Nephron (organoid): ENCODE measurements at regions not wholly inside any gene's neighbourhood (a gene's known extent, or its start where the extent isn't known, plus 50 kb on each side); places are given as distances from the start of the nearest gene placed in this dataset.

Source experiments
- H3K27ac Mint-ChIP-seq, 3 experiments: 2 replicates each; pipeline ENCODE4 v1.8.0; 2020; ENCODE audit warnings: mixed read lengths in 3 of 3, mild to moderate bottlenecking in 2 of 3, moderate library complexity in 1 of 3
- H3K27me3 Mint-ChIP-seq: 2 replicates; pipeline ENCODE4 v1.8.0; 2021; ENCODE audit warnings: low read depth, mild to moderate bottlenecking, moderate library complexity, mixed read lengths
- H3K36me3 Mint-ChIP-seq: 2 replicates; pipeline ENCODE4 v1.8.0; 2020; ENCODE audit warnings: low read depth, mixed read lengths
- H3K4me1 Mint-ChIP-seq: 2 replicates; pipeline ENCODE4 v1.8.0; 2020; ENCODE audit warnings: mixed read lengths
- H3K4me3 Mint-ChIP-seq, 3 experiments: 2 replicates each; pipeline ENCODE4 v1.8.0; 2020; ENCODE audit warnings: mild to moderate bottlenecking in 3 of 3, mixed read lengths in 3 of 3, moderate library complexity in 2 of 3
- H3K9me3 Mint-ChIP-seq: 2 replicates; pipeline ENCODE4 v1.8.0; 2020; ENCODE audit warnings: mixed read lengths
- TF ChIP-seq, protein P1 (sequence below), 3 experiments: fragments of 200-600 bp; sonication (generic); IDR thresholded peaks; one replicate each; pipeline ENCODE4 v1.5.0; 2021; ENCODE audit warnings: antibody characterized with exemption in 3 of 3; ENCODE audit not compliant: unreplicated experiment in 3 of 3

DNA sequence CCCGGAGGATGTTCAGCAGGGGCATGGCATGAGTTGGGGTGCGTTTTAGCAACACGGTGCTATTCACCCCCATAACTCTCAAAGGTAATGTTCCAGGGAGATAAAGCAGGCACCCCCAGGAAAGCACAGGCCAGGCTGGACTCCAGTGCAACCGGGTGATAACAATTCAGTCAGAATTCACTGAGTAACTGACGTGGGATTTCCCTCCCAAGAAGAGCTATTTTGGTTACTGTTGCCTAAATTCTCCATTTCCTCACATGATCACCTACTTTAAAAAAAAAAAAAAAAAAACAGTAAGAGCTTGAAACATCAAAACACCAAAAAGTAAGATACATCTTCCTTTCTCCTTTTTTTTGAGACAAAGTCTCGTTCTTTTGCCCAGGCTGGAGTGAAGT is 137.6 kb upstream of the WWC1 start:
- Mint-ChIP-seq H3K36me3 (no peaks in the 10 kb centered on the region), H3K4me1 (peaks cover 6% of the 10 kb centered on the region), H3K4me3 (no peak overlapping the region), H3K9me3 (no peaks in the 10 kb centered on the region), H3K27me3 (peaks cover 24% of the 10 kb centered on the region), H3K27ac (no peak overlapping the region)
- TF ChIP-seq, protein P1, sequence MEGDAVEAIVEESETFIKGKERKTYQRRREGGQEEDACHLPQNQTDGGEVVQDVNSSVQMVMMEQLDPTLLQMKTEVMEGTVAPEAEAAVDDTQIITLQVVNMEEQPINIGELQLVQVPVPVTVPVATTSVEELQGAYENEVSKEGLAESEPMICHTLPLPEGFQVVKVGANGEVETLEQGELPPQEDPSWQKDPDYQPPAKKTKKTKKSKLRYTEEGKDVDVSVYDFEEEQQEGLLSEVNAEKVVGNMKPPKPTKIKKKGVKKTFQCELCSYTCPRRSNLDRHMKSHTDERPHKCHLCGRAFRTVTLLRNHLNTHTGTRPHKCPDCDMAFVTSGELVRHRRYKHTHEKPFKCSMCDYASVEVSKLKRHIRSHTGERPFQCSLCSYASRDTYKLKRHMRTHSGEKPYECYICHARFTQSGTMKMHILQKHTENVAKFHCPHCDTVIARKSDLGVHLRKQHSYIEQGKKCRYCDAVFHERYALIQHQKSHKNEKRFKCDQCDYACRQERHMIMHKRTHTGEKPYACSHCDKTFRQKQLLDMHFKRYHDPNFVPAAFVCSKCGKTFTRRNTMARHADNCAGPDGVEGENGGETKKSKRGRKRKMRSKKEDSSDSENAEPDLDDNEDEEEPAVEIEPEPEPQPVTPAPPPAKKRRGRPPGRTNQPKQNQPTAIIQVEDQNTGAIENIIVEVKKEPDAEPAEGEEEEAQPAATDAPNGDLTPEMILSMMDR (IDR thresholded peaks at IDR 0.05; ENCODE audit: unreplicated experiment in 3 of 3), result no peak

GRCh38 chr5:168155585-168155984 is 135.9 kb upstream of the WWC1 start:
- Mint-ChIP-seq H3K4me3 (no peak overlapping the region), H3K9me3 (no peaks in the 10 kb centered on the region), H3K27ac (no peak overlapping the region), H3K27me3 (peaks cover 12% of the 10 kb centered on the region), H3K4me1 (peaks cover 11% of the 10 kb centered on the region), H3K36me3 (no peaks in the 10 kb centered on the region)
- TF ChIP-seq, protein P1 (IDR thresholded peaks at IDR 0.05; ENCODE audit: unreplicated experiment in 3 of 3), result no peak

DNA sequence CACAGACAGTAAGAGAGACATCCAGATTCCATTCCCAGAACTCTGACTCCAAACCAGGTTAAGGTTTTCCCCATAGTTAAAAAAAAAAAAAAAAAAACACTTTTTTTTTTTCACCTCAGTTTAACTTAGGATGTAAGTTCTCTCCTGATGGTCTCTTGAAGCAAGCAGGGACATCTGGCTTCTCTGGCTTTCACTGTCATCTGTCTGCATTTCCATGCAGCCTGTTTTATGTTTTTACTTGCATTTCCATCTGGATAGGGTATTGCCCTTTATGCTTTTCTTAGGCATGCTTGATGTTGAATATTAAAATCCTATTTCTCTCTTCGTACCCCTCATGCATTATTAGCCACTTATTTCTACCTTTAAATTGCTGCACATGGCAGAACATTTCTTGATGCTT is 135.3 kb upstream of the WWC1 start:
- Mint-ChIP-seq H3K27ac (no peak overlapping the region), H3K9me3 (no peaks in the 10 kb centered on the region), H3K4me1 (peaks cover 11% of the 10 kb centered on the region), H3K4me3 (no peak overlapping the region), H3K27me3 (peaks cover 12% of the 10 kb centered on the region), H3K36me3 (no peaks in the 10 kb centered on the region)
- TF ChIP-seq, protein P1 (IDR thresholded peaks at IDR 0.05; ENCODE audit: unreplicated experiment in 3 of 3), result no peak

DNA sequence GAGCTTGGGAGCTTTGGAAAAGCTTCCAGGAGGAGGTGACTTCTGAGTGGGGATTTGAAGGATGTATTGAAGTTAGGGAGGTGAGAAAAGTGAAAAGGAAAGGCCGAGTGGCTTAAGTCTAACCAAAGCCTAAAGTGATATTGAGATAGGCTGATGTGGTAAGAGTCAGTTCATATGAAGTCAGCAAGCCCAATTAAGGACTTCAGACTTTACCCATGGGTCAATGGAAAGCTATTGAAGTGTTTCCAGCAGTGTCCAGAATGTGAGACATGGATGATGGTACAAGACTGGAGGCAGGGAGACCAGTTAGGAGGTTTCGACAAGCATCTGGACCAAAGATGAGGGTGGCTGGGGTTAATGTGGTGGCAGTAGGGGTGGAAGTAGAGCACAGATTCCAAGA is 134.3 kb upstream of the WWC1 start:
- Mint-ChIP-seq H3K4me1 (peaks cover 11% of the 10 kb centered on the region), H3K27me3 (peaks cover 12% of the 10 kb centered on the region), H3K9me3 (no peaks in the 10 kb centered on the region), H3K4me3 (no peak overlapping the region), H3K27ac (no peak overlapping the region), H3K36me3 (no peaks in the 10 kb centered on the region)
- TF ChIP-seq, protein P1 (IDR thresholded peaks at IDR 0.05; ENCODE audit: unreplicated experiment in 3 of 3), result no peak

GRCh38 chr5:168159425-168159824 is 132.0 kb upstream of the WWC1 start:
- Mint-ChIP-seq H3K27me3 (peaks cover 12% of the 10 kb centered on the region), H3K36me3 (no peaks in the 10 kb centered on the region), H3K27ac (peak overlapping the region in 2 of 3 experiments; percentile 34 to 73), H3K4me3 (no peak overlapping the region), H3K9me3 (no peaks in the 10 kb centered on the region), H3K4me1 (peaks cover 20% of the 10 kb centered on the region)
- TF ChIP-seq, protein P1 (IDR thresholded peaks at IDR 0.05; ENCODE audit: unreplicated experiment in 3 of 3), result no peak

GRCh38 chr5:168162464-168162863 is 129.0 kb upstream of the WWC1 start:
- no peaks in the 10 kb centered on the region for H3K9me3 Mint-ChIP-seq
- TF ChIP-seq, protein P1 (IDR thresholded peaks at IDR 0.05; ENCODE audit: unreplicated experiment in 3 of 3), result no peak
- H3K36me3 Mint-ChIP-seq, result no peaks in the 10 kb centered on the region
- H3K4me1 Mint-ChIP-seq, result peaks cover 49% of the 10 kb centered on the region
- peak overlapping the region in 1 of 3 experiments; percentile 20 for H3K27ac Mint-ChIP-seq
- no peak overlapping the region for H3K4me3 Mint-ChIP-seq
- H3K27me3 Mint-ChIP-seq, result peaks cover 5% of the 10 kb centered on the region
